Neural progenitor cell (in vitro differentiated cells): ENCODE measurements at regions not wholly inside any gene's neighbourhood (a gene's known extent, or its start where the extent isn't known, plus 50 kb on each side); places are given as distances from the start of the nearest gene placed in this dataset.
A peak's percentile ranks its signal among the peaks of the same experiment; 100 is the strongest.

ENCODE experiments used
- DNase-seq: peaks from one replicate; pipeline ENCODE4 v3.0.0-alpha.2; 2016; ENCODE audit warnings: low spot score
- H2AFZ ChIP-seq: fragments of 200-600 bp; sonication (generic); replicated peaks from 2 replicates; pipeline ENCODE4 v1.6.1; 2016; ENCODE audit warnings: antibody characterized with exemption
- H3F3A ChIP-seq: fragments of 200-600 bp; sonication (generic); 2 replicates; pipeline ENCODE4 v1.6.1; 2016; ENCODE audit warnings: antibody characterized with exemption, low read depth
- H3K27ac ChIP-seq: fragments of 200-600 bp; sonication (generic); 2 replicates; pipeline ENCODE4 v1.5.1; 2016; ENCODE audit warnings: mild to moderate bottlenecking
- H3K27me3 ChIP-seq: fragments of 200-600 bp; sonication (generic); 2 replicates; pipeline ENCODE4 v1.6.1; 2016; ENCODE audit warnings: mild to moderate bottlenecking, moderate library complexity
- H3K36me3 ChIP-seq: fragments of 200-600 bp; sonication (generic); 2 replicates; pipeline ENCODE4 v1.5.1; 2016
- H3K4me1 ChIP-seq: fragments of 200-600 bp; sonication (generic); 2 replicates; pipeline ENCODE4 v1.6.1; 2016; ENCODE audit warnings: mixed run types
- H3K4me2 ChIP-seq: fragments of 200-600 bp; sonication (generic); 2 replicates; pipeline ENCODE4 v1.6.1; 2016
- H3K4me3 ChIP-seq: fragments of 200-600 bp; sonication (generic); 2 replicates; pipeline ENCODE4 v1.5.1; 2016
- H3K79me2 ChIP-seq: fragments of 200-600 bp; sonication (generic); 2 replicates; pipeline ENCODE4 v1.6.1; 2016; ENCODE audit warnings: low read depth
- H3K9ac ChIP-seq: fragments of 200-600 bp; sonication (generic); 2 replicates; pipeline ENCODE4 v1.6.1; 2016
- H3K9me3 ChIP-seq: fragments of 200-600 bp; sonication (generic); 2 replicates; pipeline ENCODE4 v1.5.1; 2016; ENCODE audit warnings: low read depth
- H4K20me1 ChIP-seq: fragments of 200-600 bp; sonication (generic); 2 replicates; pipeline ENCODE4 v1.6.1; 2016; ENCODE audit warnings: low read depth
- H3K27ac Mint-ChIP-seq: 3 replicates; pipeline ENCODE4 v1.8.0; 2021; ENCODE audit warnings: mixed read lengths
- H3K27me3 Mint-ChIP-seq: 2 replicates; pipeline ENCODE4 v1.8.0; 2022; ENCODE audit warnings: low read depth, mild to moderate bottlenecking, inconsistent platforms, moderate library complexity, mixed read lengths; ENCODE audit not compliant: insufficient read depth
- H3K36me3 Mint-ChIP-seq: 3 replicates; pipeline ENCODE4 v1.8.0; 2021; ENCODE audit warnings: mixed read lengths
- H3K4me1 Mint-ChIP-seq: 3 replicates; pipeline ENCODE4 v1.8.0; 2021; ENCODE audit warnings: mixed read lengths
- H3K4me3 Mint-ChIP-seq: 3 replicates; pipeline ENCODE4 v1.8.0; 2021; ENCODE audit warnings: mild to moderate bottlenecking, moderate library complexity, mixed read lengths
- H3K9me3 Mint-ChIP-seq: 3 replicates; pipeline ENCODE4 v1.8.0; 2020; ENCODE audit warnings: mixed read lengths
- CTCF ChIP-seq: fragments of 200-600 bp; sonication (generic); IDR thresholded peaks from 2 replicates; pipeline ENCODE4 v1.5.1; 2017; ENCODE audit warnings: antibody characterized with exemption, mild to moderate bottlenecking
- EZH2 ChIP-seq: fragments of 200-600 bp; sonication (generic); IDR thresholded peaks from 2 replicates; pipeline ENCODE4 v1.6.1; 2017; ENCODE audit warnings: antibody characterized with exemption, mild to moderate bottlenecking, moderate library complexity
- EZH2phosphoT487 ChIP-seq: fragments of 200-600 bp; sonication (generic); IDR thresholded peaks from 2 replicates; pipeline ENCODE4 v1.6.1; 2017; ENCODE audit warnings: antibody characterized with exemption

DNA sequence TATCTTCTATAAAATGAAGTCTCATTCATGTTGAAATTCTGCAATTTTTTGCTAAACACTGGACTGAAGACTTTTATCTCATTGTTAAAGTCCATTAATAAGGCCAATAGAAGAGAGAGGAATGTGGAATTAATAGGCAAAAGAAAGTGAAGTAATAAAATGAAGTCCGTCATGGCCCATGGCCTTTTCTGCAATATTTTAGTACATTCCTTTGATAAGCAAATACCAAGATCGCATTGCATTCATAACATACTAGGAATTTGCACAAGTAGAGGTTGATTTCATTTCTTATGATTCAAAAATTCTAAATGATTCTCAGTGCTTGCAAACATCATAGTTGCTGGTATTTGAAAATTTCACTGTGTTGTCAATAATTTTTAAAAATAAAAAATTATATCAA lies 664.0 kb downstream of the NR2F1-AS1 start:
- TF ChIP-seq EZH2 (no peak), EZH2phosphoT487 (no peak), CTCF (no peak)
- no peaks in the 10 kb centered on the region for H3K9me3 ChIP-seq
- no peak overlapping the region for H3K27ac ChIP-seq
- no peak overlapping the region for H3K9ac ChIP-seq
- H3K36me3 ChIP-seq: no peaks in the 10 kb centered on the region
- H3K4me1 Mint-ChIP-seq: peaks cover 28% of the 10 kb centered on the region
- H3K27me3 Mint-ChIP-seq: no peaks in the 10 kb centered on the region
- H3K4me2 ChIP-seq: no peak overlapping the region
- no peak overlapping the region for H3K4me3 Mint-ChIP-seq
- no peak overlapping the region for H3K4me3 ChIP-seq
- H4K20me1 ChIP-seq: no peaks in the 10 kb centered on the region
- peaks cover 15% of the 10 kb centered on the region for H3K36me3 Mint-ChIP-seq
- H2AFZ ChIP-seq: no peak overlapping the region
- peaks cover 8% of the 10 kb centered on the region for H3K9me3 Mint-ChIP-seq
- H3K27me3 ChIP-seq: no peaks in the 10 kb centered on the region
- peaks cover under 1% of the 10 kb centered on the region for H3F3A ChIP-seq
- peaks cover 11% of the 10 kb centered on the region for H3K4me1 ChIP-seq
- H3K79me2 ChIP-seq: no peaks in the 10 kb centered on the region
- no peak overlapping the region for H3K27ac Mint-ChIP-seq
- DNase-seq: no peak

DNA sequence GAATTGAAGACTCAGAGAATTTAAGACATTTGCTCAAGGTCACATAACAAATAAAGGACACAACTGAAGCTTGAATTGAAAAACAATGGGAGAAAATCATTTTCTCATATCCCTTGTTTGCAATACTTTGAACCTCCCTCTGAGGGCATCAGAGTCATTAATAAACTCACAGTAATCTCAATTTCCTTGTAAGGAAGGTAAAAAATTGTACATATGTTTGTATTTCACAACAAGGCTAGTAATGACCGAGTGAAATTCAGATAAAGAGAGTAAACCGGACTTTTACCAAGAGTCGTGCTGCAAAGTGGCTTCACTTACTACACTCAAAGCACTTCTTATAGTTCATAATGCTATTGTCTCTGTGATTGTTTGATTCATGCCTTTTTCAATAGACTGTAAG lies 665.0 kb downstream of the NR2F1-AS1 start:
- peaks cover 4% of the 10 kb centered on the region for H3F3A ChIP-seq
- H3K27ac Mint-ChIP-seq: peak overlapping the region; percentile 39
- no peaks in the 10 kb centered on the region for H3K36me3 ChIP-seq
- H3K9me3 Mint-ChIP-seq: peaks cover 8% of the 10 kb centered on the region
- H3K9me3 ChIP-seq: no peaks in the 10 kb centered on the region
- no peak overlapping the region for H2AFZ ChIP-seq
- peaks cover 35% of the 10 kb centered on the region for H3K4me1 Mint-ChIP-seq
- H4K20me1 ChIP-seq: no peaks in the 10 kb centered on the region
- H3K4me3 Mint-ChIP-seq: no peak overlapping the region
- TF ChIP-seq EZH2 (no peak), EZH2phosphoT487 (no peak), CTCF (no peak)
- no peak overlapping the region for H3K9ac ChIP-seq
- no peaks in the 10 kb centered on the region for H3K27me3 ChIP-seq
- peaks cover 15% of the 10 kb centered on the region for H3K36me3 Mint-ChIP-seq
- peaks cover 18% of the 10 kb centered on the region for H3K4me1 ChIP-seq
- no peak for DNase-seq
- H3K27me3 Mint-ChIP-seq: no peaks in the 10 kb centered on the region
- no peaks in the 10 kb centered on the region for H3K79me2 ChIP-seq
- H3K4me2 ChIP-seq: no peak overlapping the region
- H3K27ac ChIP-seq: no peak overlapping the region
- H3K4me3 ChIP-seq: no peak overlapping the region

- Histone ChIP-seq H3K27ac (no peak overlapping the region), H3K4me1 (peaks cover 44% of the 10 kb centered on the region), H3K4me3 (no peak overlapping the region), H3K9ac (no peak overlapping the region), H3F3A (peaks cover 7% of the 10 kb centered on the region), H3K79me2 (no peaks in the 10 kb centered on the region), H4K20me1 (no peaks in the 10 kb centered on the region), H3K36me3 (no peaks in the 10 kb centered on the region), H3K9me3 (no peaks in the 10 kb centered on the region), H3K27me3 (no peaks in the 10 kb centered on the region), H3K4me2 (peak overlapping the region; percentile 53), H2AFZ (no peak overlapping the region)
- Mint-ChIP-seq H3K27me3 (peaks cover 6% of the 10 kb centered on the region), H3K36me3 (peaks cover 15% of the 10 kb centered on the region), H3K9me3 (peaks cover 6% of the 10 kb centered on the region), H3K4me1 (peaks cover 70% of the 10 kb centered on the region), H3K27ac (peak overlapping the region; percentile 95), H3K4me3 (no peak overlapping the region)
- no peak for TF ChIP-seq EZH2phosphoT487
- peak; percentile 45 for DNase-seq
These were observed 668.7 kb downstream of the NR2F1-AS1 start for GRCh38 chr5:92912283-92912682.

GRCh38 chr5:92911851-92912250 lies 669.2 kb downstream of the NR2F1-AS1 start:
- DNase-seq: no peak
- Histone ChIP-seq H3K27me3 (no peaks in the 10 kb centered on the region), H2AFZ (no peak overlapping the region), H3K4me2 (peak overlapping the region; percentile 53), H3K27ac (no peak overlapping the region), H4K20me1 (no peaks in the 10 kb centered on the region), H3K36me3 (no peaks in the 10 kb centered on the region), H3K4me3 (no peak overlapping the region), H3K4me1 (peaks cover 44% of the 10 kb centered on the region), H3F3A (peaks cover 7% of the 10 kb centered on the region), H3K9me3 (no peaks in the 10 kb centered on the region), H3K9ac (no peak overlapping the region), H3K79me2 (no peaks in the 10 kb centered on the region)
- Mint-ChIP-seq H3K27ac (peak overlapping the region; percentile 86), H3K27me3 (peaks cover 6% of the 10 kb centered on the region), H3K4me1 (peaks cover 74% of the 10 kb centered on the region), H3K9me3 (peaks cover 6% of the 10 kb centered on the region), H3K4me3 (no peak overlapping the region), H3K36me3 (peaks cover 15% of the 10 kb centered on the region)
- TF ChIP-seq CTCF (no peak), EZH2 (no peak)
